ENCODE measurements at regions not wholly inside any gene's neighbourhood (a gene's known extent, or its start where the extent isn't known, plus 50 kb on each side); places are given as distances from the start of the nearest gene placed in this dataset.

DNA sequence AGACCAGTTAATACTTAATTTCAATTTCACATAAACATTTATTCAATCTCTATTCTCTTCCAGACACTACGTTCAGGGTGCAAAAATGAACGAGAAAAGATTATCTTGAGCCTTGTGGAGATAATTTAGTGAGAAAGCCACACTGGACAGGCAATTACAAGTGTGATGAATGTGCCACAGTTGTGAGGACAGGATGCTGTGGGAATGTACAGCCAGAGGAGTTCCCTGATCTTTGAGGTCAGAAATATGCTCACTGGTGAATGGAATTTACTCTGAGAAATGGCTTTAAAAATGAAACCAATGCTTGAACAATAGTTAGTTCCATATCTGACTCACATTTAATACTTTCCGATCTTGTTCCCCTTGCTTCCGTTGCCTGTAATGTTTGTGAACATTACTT is 864.8 kb downstream of the GATA3 start:
- no peak for DNase-seq

DNA sequence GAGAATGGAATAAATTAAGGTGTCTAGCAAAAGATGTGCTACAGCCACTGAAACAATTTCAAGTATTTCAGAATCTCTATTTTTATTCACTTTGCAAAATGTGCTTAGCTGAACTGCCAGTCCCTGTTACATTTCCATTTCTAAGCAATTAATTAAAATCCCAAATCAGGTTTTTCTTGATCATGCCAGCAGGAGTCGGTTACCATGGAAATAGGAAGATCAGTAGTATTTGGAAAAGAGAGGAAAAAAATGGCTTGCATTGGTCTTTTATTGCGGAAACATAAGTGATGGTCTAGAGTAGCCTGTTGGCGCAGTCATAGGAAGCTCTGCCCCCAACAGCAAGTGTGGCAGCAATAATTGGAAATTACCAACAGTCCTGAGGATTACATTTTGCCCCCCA is 867.1 kb downstream of the GATA3 start:
- DNase-seq = no peak

DNA sequence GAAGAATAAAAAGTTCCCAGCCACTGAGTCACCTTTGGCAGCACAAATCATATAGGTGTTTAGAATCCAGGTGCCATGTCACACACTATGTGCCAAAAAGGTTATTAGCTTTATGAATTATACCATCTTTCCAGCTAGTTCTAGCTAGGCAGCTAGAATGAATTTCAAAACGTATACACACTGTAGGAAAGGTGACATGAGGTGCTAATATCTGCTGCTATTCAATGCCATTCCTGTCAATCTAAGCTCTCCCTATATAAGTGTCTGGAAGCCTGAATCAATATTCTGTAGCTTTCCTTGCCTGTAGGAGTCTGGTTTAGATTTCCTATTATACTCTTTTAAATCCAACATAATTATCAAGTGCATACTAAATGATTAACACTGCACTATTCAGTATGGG is 868.6 kb downstream of the GATA3 start:
- no peak for DNase-seq

- no peak for DNase-seq
Measured at GRCh38 chr10:8927705-8928104, 873.2 kb downstream of the GATA3 start.

- no peak for DNase-seq
Measured at GRCh38 chr10:8946451-8946850, 892.0 kb downstream of the GATA3 start.

- no peak for DNase-seq
Measured at GRCh38 chr10:8950978-8951377, 896.5 kb downstream of the GATA3 start.

- DNase-seq = no peak
Measured at GRCh38 chr10:8951440-8952089, 897.1 kb downstream of the GATA3 start.

- no peak for DNase-seq
Measured at GRCh38 chr10:8956400-8956799, 901.9 kb downstream of the GATA3 start.

DNA sequence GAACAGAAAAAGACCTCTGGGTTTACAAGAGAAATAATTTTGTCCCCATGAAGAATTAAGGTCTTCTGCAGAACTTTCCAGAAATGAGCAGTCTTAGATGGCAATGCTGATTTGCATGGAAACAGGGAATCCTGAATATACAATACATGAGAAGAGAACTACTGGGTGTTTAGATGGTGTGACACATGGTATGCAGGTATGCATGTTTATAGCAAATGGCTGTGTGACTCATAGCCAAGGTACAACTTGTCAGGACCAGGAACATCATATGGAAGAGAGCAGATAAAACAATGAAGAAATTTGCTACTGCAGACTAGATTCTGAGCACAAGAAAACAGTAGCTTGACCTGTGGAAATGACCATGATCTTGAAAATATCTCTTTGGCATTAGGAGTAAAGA is 907.8 kb downstream of the GATA3 start:
- no peak for DNase-seq

- DNase-seq = no peak
Measured at GRCh38 chr10:8967061-8967460, 912.6 kb downstream of the GATA3 start.

DNA sequence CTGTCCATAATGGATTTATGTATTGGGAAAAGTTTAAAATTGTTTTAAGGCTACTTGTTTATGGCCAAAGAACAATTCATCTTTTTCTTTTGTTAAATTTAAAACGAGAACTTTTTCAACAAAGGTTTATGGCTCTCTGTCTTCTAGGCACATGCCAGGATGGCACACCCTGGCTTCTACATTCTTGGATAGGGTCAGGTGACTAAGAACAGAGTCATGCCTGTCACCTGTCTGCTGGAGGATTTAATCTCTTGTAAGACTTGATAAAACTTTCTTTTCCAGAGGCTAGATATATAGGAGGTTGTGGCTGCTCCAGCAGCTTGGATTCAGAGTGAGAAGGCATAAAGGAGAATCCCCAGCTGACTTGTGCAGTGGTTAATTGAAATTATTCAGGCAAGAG is 915.4 kb downstream of the GATA3 start:
- no peak for DNase-seq

DNA sequence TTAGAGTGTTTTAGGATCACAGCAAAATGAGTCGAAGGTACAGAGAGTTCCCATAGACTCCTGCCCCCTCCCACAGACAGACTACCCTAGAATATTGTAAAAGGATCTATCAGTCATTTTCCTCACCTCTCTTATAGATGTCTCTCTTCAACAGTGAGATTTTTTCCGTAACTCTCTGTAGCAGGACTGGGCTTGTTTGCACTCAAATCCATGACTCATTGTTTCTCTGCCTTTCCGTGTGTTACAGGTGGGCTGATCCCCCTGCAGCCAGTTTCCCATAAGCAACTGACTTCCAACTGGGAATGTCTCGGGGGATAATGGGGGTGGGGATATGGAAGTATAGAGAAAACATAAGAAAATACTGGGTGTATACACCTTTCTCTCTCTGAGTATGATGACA is 921.0 kb downstream of the GATA3 start:
- DNase-seq = no peak

DNA sequence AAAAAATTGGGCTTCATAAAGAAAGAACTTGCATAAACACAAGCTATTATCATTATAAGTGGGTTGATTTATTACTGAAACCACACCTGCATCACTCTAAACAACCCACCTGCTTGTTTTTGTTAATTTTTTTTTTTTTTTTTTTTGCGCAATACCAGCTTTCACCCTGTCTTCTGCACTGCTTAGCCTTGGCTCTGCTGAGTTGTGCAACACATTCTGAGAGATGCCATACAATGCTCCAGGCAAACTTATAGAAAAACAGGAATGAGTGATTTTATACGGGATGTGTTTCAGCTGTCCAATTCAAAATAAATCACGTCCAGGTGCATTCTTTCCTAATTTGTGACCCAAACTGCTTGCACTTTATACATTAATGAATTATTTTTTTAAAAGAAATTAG is 923.6 kb downstream of the GATA3 start:
- no peak for DNase-seq

- no peak for DNase-seq
Measured at GRCh38 chr10:8979976-8980375, 925.5 kb downstream of the GATA3 start.

- no peak for DNase-seq
Measured at GRCh38 chr10:8981277-8981676, 926.8 kb downstream of the GATA3 start.

DNA sequence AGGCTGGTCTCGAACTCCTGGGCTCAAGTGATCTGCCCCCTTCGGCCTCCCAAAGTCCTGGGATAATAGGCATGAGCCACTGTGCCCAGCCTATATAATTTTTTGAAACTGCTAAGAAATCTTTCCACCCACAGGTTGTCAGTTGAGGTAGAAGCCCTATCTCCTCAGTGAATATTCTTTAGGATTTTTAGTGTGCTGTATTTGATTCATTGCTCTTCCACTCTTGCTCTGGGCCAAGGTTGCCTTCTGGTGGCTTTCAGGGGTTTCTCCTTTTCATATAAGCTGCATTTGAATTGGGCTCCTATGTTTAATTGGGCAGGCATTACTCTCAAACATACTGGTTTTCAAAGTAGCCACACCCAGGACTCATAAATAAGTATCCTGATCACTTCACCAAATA is 931.2 kb downstream of the GATA3 start:
- no peak for DNase-seq

- DNase-seq = no peak
Measured at GRCh38 chr10:8986975-8987374, 932.5 kb downstream of the GATA3 start.

GRCh38 chr10:8987712-8988111 is 933.2 kb downstream of the GATA3 start:
- DNase-seq = no peak

DNA sequence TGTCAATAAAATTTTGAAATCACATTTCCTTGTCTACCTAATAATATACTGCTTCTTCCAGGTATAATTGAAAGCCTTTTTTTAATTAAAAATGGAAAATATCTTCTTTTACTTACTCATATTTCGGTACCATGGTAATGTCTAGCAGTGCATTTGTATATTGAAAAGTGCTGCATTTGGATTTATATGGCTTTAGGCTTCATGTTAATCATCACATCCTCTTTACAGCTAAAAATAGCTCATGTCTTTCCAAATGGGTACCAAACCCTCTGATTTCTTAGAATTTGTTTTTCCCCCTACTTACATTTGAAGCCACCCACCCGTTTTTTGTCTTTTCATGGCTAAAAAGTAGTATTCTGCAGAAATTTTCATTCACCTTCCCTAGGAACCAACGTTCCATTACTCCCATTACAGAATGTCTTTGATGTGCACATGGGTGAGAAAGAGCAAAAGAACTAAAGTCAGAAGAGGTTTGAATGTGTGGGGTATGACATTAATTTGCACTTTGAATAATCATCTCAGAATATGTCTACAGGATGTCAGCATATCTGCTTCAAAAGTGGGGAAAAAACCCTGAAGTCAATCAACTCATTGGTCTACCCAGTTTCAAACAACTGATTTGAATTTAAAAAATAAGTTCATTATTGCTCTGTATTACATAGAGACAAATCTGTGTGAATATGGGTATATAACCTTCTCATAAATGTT is 935.9 kb downstream of the GATA3 start:
- DNase-seq = no peak

- DNase-seq = no peak
Measured at GRCh38 chr10:8992009-8992408, 937.5 kb downstream of the GATA3 start.

DNA sequence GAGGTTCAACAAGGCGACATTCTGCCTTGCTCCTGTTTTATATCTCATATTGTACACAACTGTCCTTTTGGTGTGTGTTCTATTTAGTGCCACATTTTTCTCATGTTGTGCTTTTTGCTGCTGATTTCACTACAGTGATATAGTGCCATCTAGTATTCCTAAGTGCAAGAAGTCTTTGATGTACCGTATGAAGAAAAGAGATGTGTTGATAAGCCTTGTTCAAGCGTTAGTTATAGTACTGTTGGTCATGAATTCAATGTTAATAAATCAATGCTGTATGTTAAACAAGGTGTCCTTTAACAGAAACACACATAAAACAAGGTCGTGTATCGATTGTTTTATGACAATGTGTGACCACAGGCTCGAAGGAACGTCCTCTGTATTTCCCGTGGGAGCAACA is 939.4 kb downstream of the GATA3 start:
- no peak for DNase-seq

GRCh38 chr10:8998751-8999150 is 944.3 kb downstream of the GATA3 start:
- DNase-seq = no peak

DNA sequence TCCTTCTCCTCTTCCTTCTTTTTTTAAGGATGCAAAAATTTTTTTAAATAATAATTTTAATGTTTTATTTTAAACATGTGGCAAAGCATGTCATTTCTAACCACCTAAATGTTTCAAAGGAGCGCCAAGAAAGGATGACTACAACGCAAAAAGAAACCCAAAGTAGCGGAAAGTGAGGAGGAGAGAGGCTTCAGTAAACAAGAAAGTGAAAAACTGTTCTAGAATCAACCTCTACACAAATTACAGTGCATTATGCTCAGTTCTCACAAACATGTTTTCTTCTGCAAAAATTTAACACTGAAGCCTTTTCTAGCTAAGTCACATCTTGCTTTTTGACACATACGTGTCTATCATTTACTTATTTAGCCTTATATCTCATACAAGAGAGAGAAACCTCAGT is 948.6 kb downstream of the GATA3 start:
- no peak for DNase-seq

- no peak for DNase-seq
Measured at GRCh38 chr10:9004736-9005135, 950.2 kb downstream of the GATA3 start.

DNA sequence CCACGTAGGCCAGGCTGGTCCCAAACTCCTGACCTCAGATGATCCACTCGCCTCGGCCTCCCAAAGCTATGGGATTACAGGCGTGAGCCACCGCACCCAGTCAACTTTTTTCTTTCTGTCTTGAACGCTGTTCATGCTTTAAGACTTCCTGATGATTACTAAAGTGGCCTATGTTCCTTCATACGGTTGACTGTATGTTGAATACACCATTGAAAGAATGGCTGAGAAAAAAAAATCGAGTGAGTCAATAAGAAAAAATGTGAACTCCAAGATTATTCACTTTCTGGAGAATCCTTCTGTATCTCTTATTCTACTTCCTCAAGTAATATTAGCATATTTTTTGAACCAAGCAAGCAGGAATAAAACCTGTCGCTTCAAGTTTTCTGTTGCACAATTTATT is 955.0 kb downstream of the GATA3 start:
- DNase-seq = no peak
